ENCODE measurements at regions not wholly inside any gene's neighbourhood (a gene's known extent, or its start where the extent isn't known, plus 50 kb on each side); places are given as distances from the start of the nearest gene placed in this dataset.

GRCh38 chr9:119765632-119766175, 396.5 kb upstream of the BRINP1 start:
- Histone ChIP-seq H3K9ac (ENCODE audit: low read length) (no peak overlapping the region), H3K4me3 (ENCODE audit: low read length) (no peak overlapping the region), H3K36me3 (replicated peaks; ENCODE audit: low read depth, low read length) (no peaks in the 10 kb centered on the region), H3K27ac (ENCODE audit: low read length) (no peak overlapping the region), H3K9me3 (ENCODE audit: insufficient read depth, low read length) (no peaks in the 10 kb centered on the region), H3K27me3 (ENCODE audit: low read depth, low read length) (no peaks in the 10 kb centered on the region), H4K20me1 (ENCODE audit: insufficient read depth, low read length) (no peaks in the 10 kb centered on the region), H3K4me2 (ENCODE audit: low read length) (no peak overlapping the region), H3K4me1 (ENCODE audit: low read length) (no peaks in the 10 kb centered on the region), H2AFZ (ENCODE audit: low read depth, low read length) (no peak overlapping the region), H3K79me2 (ENCODE audit: low read length) (no peaks in the 10 kb centered on the region)
- no peak for TF ChIP-seq CTCF (IDR thresholded peaks at IDR 0.05; ENCODE audit: low read depth, low read length)
- no peak for TF ChIP-seq EZH2phosphoT487 (IDR thresholded peaks at IDR 0.05; ENCODE audit: low read depth)

GRCh38 chr9:119763260-119763659, 394.0 kb upstream of the BRINP1 start:
- Histone ChIP-seq H3K79me2 (ENCODE audit: low read length) (no peaks in the 10 kb centered on the region), H3K4me2 (ENCODE audit: low read length) (no peak overlapping the region), H3K4me1 (ENCODE audit: low read length) (no peaks in the 10 kb centered on the region), H4K20me1 (ENCODE audit: insufficient read depth, low read length) (no peaks in the 10 kb centered on the region), H3K4me3 (ENCODE audit: low read length) (no peak overlapping the region), H3K36me3 (replicated peaks; ENCODE audit: low read depth, low read length) (no peaks in the 10 kb centered on the region), H3K9me3 (ENCODE audit: insufficient read depth, low read length) (no peaks in the 10 kb centered on the region), H2AFZ (ENCODE audit: low read depth, low read length) (no peak overlapping the region), H3K27ac (ENCODE audit: low read length) (no peak overlapping the region), H3K9ac (ENCODE audit: low read length) (no peak overlapping the region), H3K27me3 (ENCODE audit: low read depth, low read length) (no peaks in the 10 kb centered on the region)
- TF ChIP-seq EZH2phosphoT487 (IDR thresholded peaks at IDR 0.05; ENCODE audit: low read depth), result no peak
- no peak for TF ChIP-seq CTCF (IDR thresholded peaks at IDR 0.05; ENCODE audit: low read depth, low read length)

GRCh38 chr9:119761812-119762211, 392.6 kb upstream of the BRINP1 start:
- Histone ChIP-seq H3K9ac (ENCODE audit: low read length) (no peak overlapping the region), H3K4me3 (ENCODE audit: low read length) (no peak overlapping the region), H3K27ac (ENCODE audit: low read length) (no peak overlapping the region), H4K20me1 (ENCODE audit: insufficient read depth, low read length) (no peaks in the 10 kb centered on the region), H3K9me3 (ENCODE audit: insufficient read depth, low read length) (no peaks in the 10 kb centered on the region), H3K79me2 (ENCODE audit: low read length) (no peaks in the 10 kb centered on the region), H3K4me1 (ENCODE audit: low read length) (no peaks in the 10 kb centered on the region), H3K4me2 (ENCODE audit: low read length) (no peak overlapping the region), H3K36me3 (replicated peaks; ENCODE audit: low read depth, low read length) (no peaks in the 10 kb centered on the region), H2AFZ (ENCODE audit: low read depth, low read length) (no peak overlapping the region), H3K27me3 (ENCODE audit: low read depth, low read length) (no peaks in the 10 kb centered on the region)
- TF ChIP-seq EZH2phosphoT487 (IDR thresholded peaks at IDR 0.05; ENCODE audit: low read depth) (no peak), CTCF (IDR thresholded peaks at IDR 0.05; ENCODE audit: low read depth, low read length) (no peak)

GRCh38 chr9:119758990-119759389, 389.8 kb upstream of the BRINP1 start:
- no peak overlapping the region for H3K4me3 ChIP-seq (ENCODE audit: low read length)

More at GRCh38 chr9:119758990-119759389, 389.8 kb upstream of the BRINP1 start:
- Histone ChIP-seq H2AFZ (ENCODE audit: low read depth, low read length) (no peak overlapping the region), H3K27me3 (ENCODE audit: low read depth, low read length) (no peaks in the 10 kb centered on the region), H3K9ac (ENCODE audit: low read length) (no peak overlapping the region), H3K36me3 (replicated peaks; ENCODE audit: low read depth, low read length) (no peaks in the 10 kb centered on the region), H3K79me2 (ENCODE audit: low read length) (no peaks in the 10 kb centered on the region), H3K27ac (ENCODE audit: low read length) (no peak overlapping the region), H3K9me3 (ENCODE audit: insufficient read depth, low read length) (no peaks in the 10 kb centered on the region), H4K20me1 (ENCODE audit: insufficient read depth, low read length) (no peaks in the 10 kb centered on the region), H3K4me1 (ENCODE audit: low read length) (no peaks in the 10 kb centered on the region), H3K4me2 (ENCODE audit: low read length) (no peak overlapping the region)
- TF ChIP-seq EZH2phosphoT487 (IDR thresholded peaks at IDR 0.05; ENCODE audit: low read depth) (no peak), CTCF (IDR thresholded peaks at IDR 0.05; ENCODE audit: low read depth, low read length) (no peak)

Data from OCI-LY3 (cell line).